ENCODE measurements at regions not wholly inside any gene's neighbourhood (a gene's known extent, or its start where the extent isn't known, plus 50 kb on each side); places are given as distances from the start of the nearest gene placed in this dataset.

DNA sequence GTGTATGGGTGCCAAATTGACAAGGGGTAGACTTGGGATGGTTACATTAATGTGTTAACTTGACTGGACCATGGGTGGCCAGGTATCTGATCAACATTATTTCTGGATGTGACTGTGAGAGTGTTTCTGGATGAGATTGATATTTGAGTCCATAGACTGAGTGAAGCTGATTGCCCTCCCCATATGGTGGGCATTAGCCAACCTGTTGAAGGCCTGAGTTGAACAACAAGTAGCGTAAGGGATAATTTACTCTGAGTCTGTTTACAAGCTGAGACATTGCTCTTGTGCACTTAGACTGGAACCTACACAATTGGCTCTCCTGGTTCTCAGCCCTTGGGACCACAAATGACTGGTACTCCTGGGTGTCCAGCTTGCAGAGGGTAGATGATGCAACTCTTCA lies 240.1 kb downstream of the ASXL3 start:
- TF ChIP-seq, protein P1, sequence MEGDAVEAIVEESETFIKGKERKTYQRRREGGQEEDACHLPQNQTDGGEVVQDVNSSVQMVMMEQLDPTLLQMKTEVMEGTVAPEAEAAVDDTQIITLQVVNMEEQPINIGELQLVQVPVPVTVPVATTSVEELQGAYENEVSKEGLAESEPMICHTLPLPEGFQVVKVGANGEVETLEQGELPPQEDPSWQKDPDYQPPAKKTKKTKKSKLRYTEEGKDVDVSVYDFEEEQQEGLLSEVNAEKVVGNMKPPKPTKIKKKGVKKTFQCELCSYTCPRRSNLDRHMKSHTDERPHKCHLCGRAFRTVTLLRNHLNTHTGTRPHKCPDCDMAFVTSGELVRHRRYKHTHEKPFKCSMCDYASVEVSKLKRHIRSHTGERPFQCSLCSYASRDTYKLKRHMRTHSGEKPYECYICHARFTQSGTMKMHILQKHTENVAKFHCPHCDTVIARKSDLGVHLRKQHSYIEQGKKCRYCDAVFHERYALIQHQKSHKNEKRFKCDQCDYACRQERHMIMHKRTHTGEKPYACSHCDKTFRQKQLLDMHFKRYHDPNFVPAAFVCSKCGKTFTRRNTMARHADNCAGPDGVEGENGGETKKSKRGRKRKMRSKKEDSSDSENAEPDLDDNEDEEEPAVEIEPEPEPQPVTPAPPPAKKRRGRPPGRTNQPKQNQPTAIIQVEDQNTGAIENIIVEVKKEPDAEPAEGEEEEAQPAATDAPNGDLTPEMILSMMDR (IDR thresholded peaks at IDR 0.05; ENCODE audit: low read depth, low read length) = no peak
- TF ChIP-seq EZH2phosphoT487 (IDR thresholded peaks at IDR 0.05; ENCODE audit: low read depth) = no peak

All from OCI-LY3 (cell line).